Skeletal muscle satellite cell (primary cell): ENCODE measurements at regions not wholly inside any gene's neighbourhood (a gene's known extent, or its start where the extent isn't known, plus 50 kb on each side); places are given as distances from the start of the nearest gene placed in this dataset.
"Not testable (repeated sequence)": the region's sequence is repeated elsewhere in the genome, so short reads cannot be mapped to it uniquely, and the experiment has no call there.

Source experiments
- H3K27me3 ChIP-seq: 2 replicates; pipeline ENCODE4 v1.7.0; 2013; ENCODE audit warnings: low read length; ENCODE audit not compliant: control insufficient read depth, insufficient read depth
- H3K36me3 ChIP-seq: 2 replicates; pipeline ENCODE4 v1.7.0; 2013; ENCODE audit warnings: mild to moderate bottlenecking, control low read depth, low read length; ENCODE audit not compliant: insufficient read depth
- H3K4me1 ChIP-seq: 2 replicates; pipeline ENCODE4 v1.7.0; 2013; ENCODE audit warnings: low read length; ENCODE audit not compliant: control insufficient read depth, insufficient read depth
- H3K4me2 ChIP-seq: 2 replicates; pipeline ENCODE4 v1.7.0; 2013; ENCODE audit warnings: mild to moderate bottlenecking, low read length
- H3K4me3 ChIP-seq: 2 replicates; pipeline ENCODE4 v1.7.0; 2013; ENCODE audit warnings: low read length
- H3K9ac ChIP-seq: 2 replicates; pipeline ENCODE4 v1.7.0; 2013; ENCODE audit warnings: mild to moderate bottlenecking, low read depth, low read length, moderate library complexity
- H3K9me3 ChIP-seq: replicated peaks from 2 replicates; pipeline ENCODE4 v1.7.0; 2013; ENCODE audit warnings: mild to moderate bottlenecking, control low read depth, low read length

GRCh38 chr3:15851735-15852134 lies 54.0 kb upstream of the ANKRD28 start:
- H3K4me1 ChIP-seq = no peaks in the 10 kb centered on the region
- H3K9ac ChIP-seq = no peak overlapping the region
- no peak overlapping the region for H3K4me2 ChIP-seq
- no peaks in the 10 kb centered on the region for H3K9me3 ChIP-seq
- H3K4me3 ChIP-seq = no peak overlapping the region
- H3K36me3 ChIP-seq = no peaks in the 10 kb centered on the region
- H3K27me3 ChIP-seq = no peaks in the 10 kb centered on the region

- Histone ChIP-seq H3K4me3 (peak overlapping the region; percentile 93), H3K36me3 (no peaks in the 10 kb centered on the region), H3K9ac (peak overlapping the region; percentile 83), H3K4me1 (peaks cover 13% of the 10 kb centered on the region), H3K4me2 (peak overlapping the region; percentile 96), H3K9me3 (no peaks in the 10 kb centered on the region), H3K27me3 (no peaks in the 10 kb centered on the region)
These were observed 61.0 kb upstream of the ANKRD28 start for GRCh38 chr3:15858547-15859506.

GRCh38 chr3:15859507-15860013 lies 61.8 kb upstream of the ANKRD28 start:
- Histone ChIP-seq H3K27me3 (no peaks in the 10 kb centered on the region), H3K9me3 (no peaks in the 10 kb centered on the region), H3K4me1 (peaks cover 13% of the 10 kb centered on the region), H3K9ac (peak overlapping the region; percentile 83), H3K36me3 (no peaks in the 10 kb centered on the region), H3K4me3 (peak overlapping the region; percentile 93), H3K4me2 (peak overlapping the region; percentile 96)

GRCh38 chr3:15860014-15860934 lies 62.5 kb upstream of the ANKRD28 start:
- Histone ChIP-seq H3K27me3 (no peaks in the 10 kb centered on the region), H3K4me2 (peak overlapping the region; percentile 90), H3K9ac (peak overlapping the region; percentile 73), H3K4me1 (peaks cover 13% of the 10 kb centered on the region), H3K9me3 (no peaks in the 10 kb centered on the region), H3K36me3 (no peaks in the 10 kb centered on the region), H3K4me3 (peak overlapping the region; percentile 93)

GRCh38 chr3:15861163-15861562 lies 63.4 kb upstream of the ANKRD28 start:
- peaks cover 13% of the 10 kb centered on the region for H3K4me1 ChIP-seq
- peak overlapping the region; percentile 90 for H3K4me2 ChIP-seq
- H3K9ac ChIP-seq = no peak overlapping the region
- no peaks in the 10 kb centered on the region for H3K36me3 ChIP-seq
- H3K4me3 ChIP-seq = no peak overlapping the region
- H3K9me3 ChIP-seq = no peaks in the 10 kb centered on the region
- H3K27me3 ChIP-seq = no peaks in the 10 kb centered on the region

- H3K9ac ChIP-seq = no peak overlapping the region
- no peak overlapping the region for H3K4me3 ChIP-seq
- peaks cover 2% of the 10 kb centered on the region for H3K27me3 ChIP-seq
- no peaks in the 10 kb centered on the region for H3K9me3 ChIP-seq
- peaks cover 9% of the 10 kb centered on the region for H3K4me1 ChIP-seq
- no peak overlapping the region for H3K4me2 ChIP-seq
- no peaks in the 10 kb centered on the region for H3K36me3 ChIP-seq
These were observed 75.0 kb upstream of the ANKRD28 start for GRCh38 chr3:15872807-15873206.

GRCh38 chr3:15873415-15873814 lies 75.6 kb upstream of the ANKRD28 start:
- no peak overlapping the region for H3K4me3 ChIP-seq
- no peak overlapping the region for H3K9ac ChIP-seq
- H3K27me3 ChIP-seq = peaks cover 2% of the 10 kb centered on the region
- no peaks in the 10 kb centered on the region for H3K36me3 ChIP-seq
- H3K9me3 ChIP-seq = no peaks in the 10 kb centered on the region
- peaks cover 9% of the 10 kb centered on the region for H3K4me1 ChIP-seq
- H3K4me2 ChIP-seq = no peak overlapping the region

GRCh38 chr3:15875016-15875689 lies 77.4 kb upstream of the ANKRD28 start:
- Histone ChIP-seq H3K9ac (no peak overlapping the region), H3K36me3 (no peaks in the 10 kb centered on the region)

GRCh38 chr3:15876669-15877068 lies 78.9 kb upstream of the ANKRD28 start:
- no peak overlapping the region for H3K4me2 ChIP-seq
- H3K36me3 ChIP-seq = no peaks in the 10 kb centered on the region
- no peaks in the 10 kb centered on the region for H3K9me3 ChIP-seq
- peaks cover 2% of the 10 kb centered on the region for H3K27me3 ChIP-seq
- no peak overlapping the region for H3K4me3 ChIP-seq
- H3K9ac ChIP-seq = no peak overlapping the region
- peaks cover 9% of the 10 kb centered on the region for H3K4me1 ChIP-seq

More at GRCh38 chr3:15875016-15875689, 77.4 kb upstream of the ANKRD28 start:
- H3K9me3 ChIP-seq = no peaks in the 10 kb centered on the region
- peaks cover 2% of the 10 kb centered on the region for H3K27me3 ChIP-seq
- no peak overlapping the region for H3K4me3 ChIP-seq
- no peak overlapping the region for H3K4me2 ChIP-seq
- peaks cover 9% of the 10 kb centered on the region for H3K4me1 ChIP-seq

GRCh38 chr3:15877813-15878212 lies 80.0 kb upstream of the ANKRD28 start:
- no peaks in the 10 kb centered on the region for H3K27me3 ChIP-seq
- no peak overlapping the region for H3K4me3 ChIP-seq

GRCh38 chr3:15879787-15880186 lies 82.0 kb upstream of the ANKRD28 start:
- not testable (repeated sequence) for H3K4me3 ChIP-seq, H3K9me3 ChIP-seq, H3K36me3 ChIP-seq, H3K9ac ChIP-seq, H3K27me3 ChIP-seq, H3K4me2 ChIP-seq, H3K4me1 ChIP-seq

More at GRCh38 chr3:15877813-15878212, 80.0 kb upstream of the ANKRD28 start:
- no peaks in the 10 kb centered on the region for H3K9me3 ChIP-seq
- H3K4me1 ChIP-seq = peaks cover 9% of the 10 kb centered on the region
- no peak overlapping the region for H3K4me2 ChIP-seq
- no peaks in the 10 kb centered on the region for H3K36me3 ChIP-seq
- H3K9ac ChIP-seq = no peak overlapping the region
